ENCODE measurements at regions not wholly inside any gene's neighbourhood (a gene's known extent, or its start where the extent isn't known, plus 50 kb on each side); places are given as distances from the start of the nearest gene placed in this dataset.

DNA sequence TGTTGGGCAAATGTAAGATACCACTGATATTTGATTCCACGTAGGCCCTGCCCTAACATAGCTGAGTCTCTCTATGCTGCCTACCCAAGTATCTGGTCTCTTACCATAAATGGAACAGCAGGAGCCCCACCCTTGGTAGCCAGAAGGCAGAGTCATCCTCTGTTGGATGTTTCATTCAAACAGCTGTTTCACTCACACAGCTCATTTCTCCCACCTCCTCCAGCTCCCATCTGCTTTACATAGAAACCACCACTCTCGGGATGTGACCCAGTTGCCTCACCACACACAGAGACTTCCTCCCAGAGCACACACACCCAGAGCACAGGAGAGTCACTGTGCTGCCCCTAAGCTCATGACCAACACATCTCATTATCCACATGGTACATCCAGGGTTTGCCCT is 165.3 kb downstream of the TMEM167A start:
- H3K36me3 Mint-ChIP-seq (ENCODE audit: low read depth): peaks cover 5% of the 10 kb centered on the region
- ATAC-seq: no peak
- peaks cover 1% of the 10 kb centered on the region for H3K27me3 Mint-ChIP-seq (ENCODE audit: low read depth)
- peaks cover 7% of the 10 kb centered on the region for H3K9me3 Mint-ChIP-seq (ENCODE audit: insufficient read depth)
- POLR2A ChIA-PET: no interaction called here
- CTCF ChIA-PET: no interaction called here
- no peak overlapping the region for H3K4me3 Mint-ChIP-seq
- peak; percentile 23 for DNase-seq
- peak overlapping the region; percentile 37 for H3K27ac Mint-ChIP-seq
- peaks cover 20% of the 10 kb centered on the region for H3K4me1 Mint-ChIP-seq (ENCODE audit: low read depth)

DNA sequence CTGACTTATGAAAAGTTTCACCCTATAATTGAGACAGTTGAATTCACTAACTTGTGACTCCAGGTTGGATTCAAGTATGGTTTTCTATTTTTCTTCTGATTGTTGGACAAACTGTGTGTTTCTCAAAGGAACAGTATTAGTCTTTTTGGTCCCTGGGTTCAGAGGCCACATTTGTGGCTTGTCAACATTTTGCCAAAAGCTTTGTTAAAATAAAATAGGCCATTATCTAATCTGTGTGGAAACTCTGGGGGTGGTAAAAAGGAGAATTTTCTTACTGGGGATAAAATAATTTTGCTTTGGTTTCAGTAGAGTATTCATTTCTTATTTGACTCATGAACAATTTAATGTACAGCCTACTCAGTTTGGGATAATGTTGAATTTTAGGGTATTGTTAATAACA is 166.3 kb downstream of the TMEM167A start:
- CTCF ChIA-PET: no interaction called here
- H3K27ac Mint-ChIP-seq: no peak overlapping the region
- H3K9me3 Mint-ChIP-seq (ENCODE audit: insufficient read depth): peaks cover 6% of the 10 kb centered on the region
- H3K4me1 Mint-ChIP-seq (ENCODE audit: low read depth): peaks cover 20% of the 10 kb centered on the region
- H3K36me3 Mint-ChIP-seq (ENCODE audit: low read depth): peaks cover 5% of the 10 kb centered on the region
- H3K4me3 Mint-ChIP-seq: no peak overlapping the region
- no peak for DNase-seq
- POLR2A ChIA-PET: no interaction called here
- ATAC-seq: no peak
- H3K27me3 Mint-ChIP-seq (ENCODE audit: low read depth): peaks cover 2% of the 10 kb centered on the region

GRCh38 chr5:82910491-82910890 is 166.7 kb downstream of the TMEM167A start:
- no peak overlapping the region for H3K4me3 Mint-ChIP-seq
- POLR2A ChIA-PET: no interaction called here
- CTCF ChIA-PET: no interaction called here
- DNase-seq: no peak
- peaks cover 20% of the 10 kb centered on the region for H3K4me1 Mint-ChIP-seq (ENCODE audit: low read depth)
- H3K36me3 Mint-ChIP-seq (ENCODE audit: low read depth): peaks cover 4% of the 10 kb centered on the region
- ATAC-seq: no peak
- peaks cover 2% of the 10 kb centered on the region for H3K9me3 Mint-ChIP-seq (ENCODE audit: insufficient read depth)
- H3K27me3 Mint-ChIP-seq (ENCODE audit: low read depth): peaks cover 5% of the 10 kb centered on the region
- no peak overlapping the region for H3K27ac Mint-ChIP-seq

DNA sequence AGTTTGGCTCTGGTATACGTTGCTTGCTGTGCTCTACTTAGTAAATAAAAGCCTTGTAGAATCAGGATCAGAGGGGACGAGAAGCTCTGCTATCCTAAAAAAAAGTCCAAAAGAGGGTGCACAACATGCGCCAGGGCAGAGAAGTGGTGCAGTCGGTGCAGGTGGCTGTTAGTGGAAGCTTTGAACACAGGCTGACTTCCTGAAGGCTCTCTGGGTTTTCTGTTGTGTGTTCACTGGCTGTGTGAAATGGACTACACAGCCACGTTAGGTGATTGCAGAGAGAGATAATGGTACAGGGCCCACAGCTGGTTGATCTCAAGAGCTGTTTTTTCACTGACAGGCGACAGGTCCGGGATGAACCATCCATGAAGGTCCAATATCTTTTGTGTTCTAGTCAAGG is 167.4 kb downstream of the TMEM167A start:
- POLR2A ChIA-PET: no interaction called here
- CTCF ChIA-PET: no interaction called here
- H3K4me3 Mint-ChIP-seq: no peak overlapping the region
- DNase-seq: no peak
- no peaks in the 10 kb centered on the region for H3K9me3 Mint-ChIP-seq (ENCODE audit: insufficient read depth)
- H3K27ac Mint-ChIP-seq: no peak overlapping the region
- H3K4me1 Mint-ChIP-seq (ENCODE audit: low read depth): peaks cover 20% of the 10 kb centered on the region
- no peak for ATAC-seq
- H3K36me3 Mint-ChIP-seq (ENCODE audit: low read depth): no peaks in the 10 kb centered on the region
- H3K27me3 Mint-ChIP-seq (ENCODE audit: low read depth): peaks cover 12% of the 10 kb centered on the region

- CTCF ChIA-PET: no interaction called here
- ATAC-seq (no peak), DNase-seq (no peak)
- H3K27ac Mint-ChIP-seq: no peak overlapping the region
- peaks cover 11% of the 10 kb centered on the region for H3K9me3 Mint-ChIP-seq (ENCODE audit: insufficient read depth)
- peaks cover 12% of the 10 kb centered on the region for H3K27me3 Mint-ChIP-seq (ENCODE audit: low read depth)
- H3K4me3 Mint-ChIP-seq: no peak overlapping the region
- no peaks in the 10 kb centered on the region for H3K36me3 Mint-ChIP-seq (ENCODE audit: low read depth)
- peaks cover 3% of the 10 kb centered on the region for H3K4me1 Mint-ChIP-seq (ENCODE audit: low read depth)
- POLR2A ChIA-PET: no interaction called here
These were observed 171.2 kb downstream of the TMEM167A start for GRCh38 chr5:82905986-82906385.

DNA sequence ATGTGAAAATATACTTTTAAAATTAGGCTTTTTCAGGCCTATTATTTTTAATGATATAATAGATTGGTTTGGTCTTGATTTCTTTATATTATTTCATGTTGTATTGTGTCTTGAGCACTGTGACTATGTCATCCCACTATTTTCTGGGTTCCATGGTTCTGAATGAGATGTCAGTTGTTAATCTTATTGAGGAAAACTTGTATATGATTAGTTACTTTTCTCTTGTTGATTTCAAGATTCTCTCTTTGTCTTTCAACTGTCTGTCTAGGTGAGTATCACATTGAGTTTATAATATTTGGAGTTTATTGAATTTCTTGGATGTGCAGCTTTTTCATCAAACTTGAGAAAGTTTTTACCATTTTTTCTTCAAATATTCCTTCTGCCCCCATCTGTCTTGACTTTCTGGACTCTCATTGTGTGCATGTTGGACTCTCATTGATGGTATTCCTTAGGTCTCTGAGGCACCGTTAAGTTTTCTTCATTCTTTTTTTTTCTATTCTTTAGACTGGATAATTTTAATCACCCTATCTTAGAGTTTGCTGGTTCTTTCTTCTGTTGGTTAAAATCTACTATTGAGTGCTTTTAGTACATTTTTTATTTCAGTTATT is 175.8 kb downstream of the TMEM167A start:
- no peak for DNase-seq
- ChIA-PET CTCF (no interaction called here), POLR2A (no interaction called here)
- no peak for ATAC-seq
- Mint-ChIP-seq H3K4me1 (ENCODE audit: low read depth) (no peaks in the 10 kb centered on the region), H3K27ac (no peak overlapping the region), H3K4me3 (no peak overlapping the region), H3K9me3 (ENCODE audit: insufficient read depth) (peaks cover 11% of the 10 kb centered on the region), H3K27me3 (ENCODE audit: low read depth) (peaks cover 12% of the 10 kb centered on the region), H3K36me3 (ENCODE audit: low read depth) (no peaks in the 10 kb centered on the region)

DNA sequence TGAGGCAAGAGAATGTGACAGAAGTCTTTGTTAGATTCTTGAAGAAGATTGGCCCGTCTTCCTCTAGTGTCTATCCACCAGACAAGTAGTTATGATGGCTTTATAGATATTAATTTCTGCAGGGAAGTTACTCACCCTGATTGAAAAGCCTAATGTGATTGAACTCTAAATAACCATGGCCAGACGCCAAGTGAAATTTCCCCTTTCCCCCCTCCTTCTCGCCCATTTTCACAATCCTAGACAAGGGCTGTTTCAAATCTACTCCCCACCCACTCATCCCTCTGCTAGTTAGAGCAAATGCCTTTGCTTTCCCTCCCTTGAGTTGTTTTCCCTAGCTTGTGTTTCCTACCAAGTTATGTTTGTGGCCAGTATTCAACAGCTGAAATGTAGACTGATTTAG is 182.5 kb downstream of the TMEM167A start:
- H3K27ac Mint-ChIP-seq: no peak overlapping the region

GRCh38 chr5:82889088-82889487 is 188.1 kb downstream of the TMEM167A start:
- ChIA-PET CTCF (no interaction called here), POLR2A (no interaction called here)
- DNase-seq: no peak
- Mint-ChIP-seq H3K36me3 (ENCODE audit: low read depth) (no peaks in the 10 kb centered on the region), H3K27ac (no peak overlapping the region), H3K9me3 (ENCODE audit: insufficient read depth) (no peaks in the 10 kb centered on the region), H3K4me3 (no peak overlapping the region), H3K27me3 (ENCODE audit: low read depth) (no peaks in the 10 kb centered on the region), H3K4me1 (ENCODE audit: low read depth) (peaks cover 26% of the 10 kb centered on the region)
- no peak for ATAC-seq

More for the DNA sequence above, 182.5 kb downstream of the TMEM167A start:
- Mint-ChIP-seq H3K4me3 (no peak overlapping the region), H3K36me3 (ENCODE audit: low read depth) (no peaks in the 10 kb centered on the region), H3K27me3 (ENCODE audit: low read depth) (no peaks in the 10 kb centered on the region), H3K9me3 (ENCODE audit: insufficient read depth) (no peaks in the 10 kb centered on the region), H3K4me1 (ENCODE audit: low read depth) (no peaks in the 10 kb centered on the region)
- no peak for DNase-seq
- ChIA-PET CTCF (no interaction called here), POLR2A (no interaction called here)
- ATAC-seq: no peak

GRCh38 chr5:82886911-82887310 is 190.3 kb downstream of the TMEM167A start:
- H3K4me1 Mint-ChIP-seq (ENCODE audit: low read depth): peaks cover 35% of the 10 kb centered on the region
- DNase-seq: no peak
- ChIA-PET CTCF (no interaction called here), POLR2A (no interaction called here)
- H3K4me3 Mint-ChIP-seq: no peak overlapping the region
- no peak overlapping the region for H3K27ac Mint-ChIP-seq
- H3K36me3 Mint-ChIP-seq (ENCODE audit: low read depth): peaks cover 8% of the 10 kb centered on the region
- no peaks in the 10 kb centered on the region for H3K27me3 Mint-ChIP-seq (ENCODE audit: low read depth)
- no peaks in the 10 kb centered on the region for H3K9me3 Mint-ChIP-seq (ENCODE audit: insufficient read depth)
- ATAC-seq: no peak

- CTCF ChIA-PET: no interaction called here
- Mint-ChIP-seq H3K9me3 (ENCODE audit: insufficient read depth) (no peaks in the 10 kb centered on the region), H3K4me3 (no peak overlapping the region), H3K27ac (no peak overlapping the region), H3K27me3 (ENCODE audit: low read depth) (no peaks in the 10 kb centered on the region), H3K4me1 (ENCODE audit: low read depth) (peaks cover 41% of the 10 kb centered on the region), H3K36me3 (ENCODE audit: low read depth) (peaks cover 12% of the 10 kb centered on the region)
- DNase-seq (no peak), ATAC-seq (no peak)
- POLR2A ChIA-PET: no interaction called here
These were observed 191.4 kb downstream of the TMEM167A start for GRCh38 chr5:82885627-82886389.

DNA sequence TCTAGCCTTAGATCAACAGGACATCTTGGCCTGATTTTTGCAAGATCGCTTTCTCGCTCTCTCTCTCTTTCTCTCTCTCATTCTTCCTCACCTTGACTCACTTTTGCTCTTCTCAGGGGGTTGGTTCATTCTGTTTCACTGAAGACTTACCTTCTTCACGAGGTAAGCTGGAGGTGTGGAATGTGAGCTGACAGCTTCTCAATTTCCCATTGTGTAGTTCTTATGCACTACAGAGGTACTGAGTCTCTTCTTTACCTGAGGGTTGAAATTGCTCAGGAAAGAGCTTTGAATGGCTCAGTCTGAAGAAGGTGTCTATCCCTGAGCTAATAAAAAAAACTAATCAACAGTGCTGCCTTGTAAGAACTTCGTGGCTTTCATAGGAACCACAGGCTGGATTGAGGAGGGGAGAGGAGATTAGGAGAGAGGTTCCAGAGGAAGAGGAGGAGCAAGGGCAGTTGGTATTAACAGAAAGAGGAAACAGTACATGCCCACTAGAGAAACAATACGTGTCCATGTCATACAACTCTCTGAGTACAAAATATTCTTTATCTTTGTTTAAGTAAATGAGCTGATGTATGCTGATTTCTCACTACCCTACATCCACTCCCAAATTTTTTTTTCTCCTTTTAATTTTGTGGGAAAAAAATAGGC is 192.2 kb downstream of the TMEM167A start:
- no peak for ATAC-seq
- peaks cover 1% of the 10 kb centered on the region for H3K9me3 Mint-ChIP-seq (ENCODE audit: insufficient read depth)
- H3K27ac Mint-ChIP-seq: no peak overlapping the region
- DNase-seq: no peak
- POLR2A ChIA-PET: no interaction called here
- H3K36me3 Mint-ChIP-seq (ENCODE audit: low read depth): peaks cover 14% of the 10 kb centered on the region
- H3K4me3 Mint-ChIP-seq: no peak overlapping the region
- H3K4me1 Mint-ChIP-seq (ENCODE audit: low read depth): peaks cover 41% of the 10 kb centered on the region
- CTCF ChIA-PET: no interaction called here
- H3K27me3 Mint-ChIP-seq (ENCODE audit: low read depth): no peaks in the 10 kb centered on the region

GRCh38 chr5:82882316-82882715 is 194.9 kb downstream of the TMEM167A start:
- Mint-ChIP-seq H3K27me3 (ENCODE audit: low read depth) (no peaks in the 10 kb centered on the region), H3K36me3 (ENCODE audit: low read depth) (peaks cover 22% of the 10 kb centered on the region), H3K27ac (peak overlapping the region; percentile 18), H3K4me3 (no peak overlapping the region), H3K9me3 (ENCODE audit: insufficient read depth) (peaks cover 23% of the 10 kb centered on the region), H3K4me1 (ENCODE audit: low read depth) (peaks cover 28% of the 10 kb centered on the region)
- POLR2A ChIA-PET: no interaction called here
- DNase-seq (no peak), ATAC-seq (no peak)
- CTCF ChIA-PET: no interaction called here

Data from activated CD8-positive, alpha-beta T cell treated with anti-CD3 and anti-CD28 coated beads, Interleukin-2, amount 10 ng/mL, durations not matched to agents 7 days and 5 days (primary cell).